ENCODE measurements at regions not wholly inside any gene's neighbourhood (a gene's known extent, or its start where the extent isn't known, plus 50 kb on each side); places are given as distances from the start of the nearest gene placed in this dataset.
"Not testable (repeated sequence)": the region's sequence is repeated elsewhere in the genome, so short reads cannot be mapped to it uniquely, and the experiment has no call there.

GRCh38 chr1:181930187-181930586 is 131.3 kb downstream of the ZNF648 start:
- H3K27ac ChIP-seq (ENCODE audit: low read depth, low read length), result no peak overlapping the region
- no peaks in the 10 kb centered on the region for H3K9me3 ChIP-seq (ENCODE audit: control insufficient read depth, insufficient read depth, low read length)
- no peak overlapping the region for H3K4me2 ChIP-seq (ENCODE audit: low read length)
- no peaks in the 10 kb centered on the region for H3K79me2 ChIP-seq (ENCODE audit: control insufficient read depth, low read length)
- H3K36me3 ChIP-seq (ENCODE audit: control insufficient read depth, low read length), result no peaks in the 10 kb centered on the region
- TF ChIP-seq EZH2phosphoT487 (IDR thresholded peaks at IDR 0.05; ENCODE audit: borderline replicate concordance, low read length) (no peak), CTCF (IDR thresholded peaks at IDR 0.05; ENCODE audit: low read depth, low read length, poor library complexity, severe bottlenecking) (no peak)
- no peaks in the 10 kb centered on the region for H3K9me2 ChIP-seq (replicated peaks; ENCODE audit: control insufficient read depth, low read length)
- H3K4me3 ChIP-seq (ENCODE audit: low read length), result no peak overlapping the region
- no peaks in the 10 kb centered on the region for H3K4me1 ChIP-seq (ENCODE audit: control insufficient read depth, low read length)
- no peaks in the 10 kb centered on the region for H3K27me3 ChIP-seq (ENCODE audit: control insufficient read depth, low read length)
- H3F3A ChIP-seq (ENCODE audit: control insufficient read depth, insufficient read depth), result no peaks in the 10 kb centered on the region
- no peaks in the 10 kb centered on the region for H4K20me1 ChIP-seq (ENCODE audit: control insufficient read depth, insufficient read depth, low read depth, low read length)

DNA sequence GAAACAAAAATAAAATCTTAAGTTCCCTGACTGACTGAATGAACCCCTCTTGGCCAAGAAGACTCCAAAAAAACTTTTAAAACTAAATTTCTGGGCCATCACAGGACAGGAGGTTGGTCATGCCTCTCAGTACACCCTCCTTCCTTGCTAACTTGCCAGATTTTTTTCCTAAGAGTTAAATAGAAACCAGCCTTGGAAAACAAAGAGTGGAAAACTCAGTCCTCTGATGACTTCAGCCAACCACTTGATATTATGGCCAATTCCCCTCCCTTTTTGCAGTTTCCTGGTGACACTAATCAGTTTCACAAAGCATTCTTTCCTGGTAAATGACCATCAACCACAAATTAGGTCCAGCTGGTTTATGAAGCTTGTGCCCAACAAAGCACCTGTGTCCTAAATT is 134.8 kb downstream of the ZNF648 start:
- H3K4me2 ChIP-seq (ENCODE audit: low read length), result no peak overlapping the region
- TF ChIP-seq CTCF (IDR thresholded peaks at IDR 0.05; ENCODE audit: low read depth, low read length, poor library complexity, severe bottlenecking) (no peak), EZH2phosphoT487 (IDR thresholded peaks at IDR 0.05; ENCODE audit: borderline replicate concordance, low read length) (no peak)
- no peaks in the 10 kb centered on the region for H3K9me2 ChIP-seq (replicated peaks; ENCODE audit: control insufficient read depth, low read length)
- no peaks in the 10 kb centered on the region for H3K79me2 ChIP-seq (ENCODE audit: control insufficient read depth, low read length)
- H3K4me3 ChIP-seq (ENCODE audit: low read length), result no peak overlapping the region
- no peaks in the 10 kb centered on the region for H3K9me3 ChIP-seq (ENCODE audit: control insufficient read depth, insufficient read depth, low read length)
- H4K20me1 ChIP-seq (ENCODE audit: control insufficient read depth, insufficient read depth, low read depth, low read length), result no peaks in the 10 kb centered on the region
- H3K36me3 ChIP-seq (ENCODE audit: control insufficient read depth, low read length), result no peaks in the 10 kb centered on the region
- H3F3A ChIP-seq (ENCODE audit: control insufficient read depth, insufficient read depth), result no peaks in the 10 kb centered on the region
- no peaks in the 10 kb centered on the region for H3K27me3 ChIP-seq (ENCODE audit: control insufficient read depth, low read length)
- no peaks in the 10 kb centered on the region for H3K4me1 ChIP-seq (ENCODE audit: control insufficient read depth, low read length)
- no peak overlapping the region for H3K27ac ChIP-seq (ENCODE audit: low read depth, low read length)

- H3F3A ChIP-seq (ENCODE audit: control insufficient read depth, insufficient read depth); H4K20me1 ChIP-seq (ENCODE audit: control insufficient read depth, insufficient read depth, low read depth, low read length); H3K79me2 ChIP-seq (ENCODE audit: control insufficient read depth, low read length); H3K9me3 ChIP-seq (ENCODE audit: control insufficient read depth, insufficient read depth, low read length); H3K27me3 ChIP-seq (ENCODE audit: control insufficient read depth, low read length); H3K4me1 ChIP-seq (ENCODE audit: control insufficient read depth, low read length); H3K4me2 ChIP-seq (ENCODE audit: low read length); H3K4me3 ChIP-seq (ENCODE audit: low read length); H3K36me3 ChIP-seq (ENCODE audit: control insufficient read depth, low read length); H3K27ac ChIP-seq (ENCODE audit: low read depth, low read length); H3K9me2 ChIP-seq (replicated peaks; ENCODE audit: control insufficient read depth, low read length): not testable (repeated sequence)
Observed at GRCh38 chr1:181924034-181924433, 137.5 kb downstream of the ZNF648 start.

- Histone ChIP-seq H3K9me3 (ENCODE audit: control insufficient read depth, insufficient read depth, low read length) (no peaks in the 10 kb centered on the region), H3K9me2 (replicated peaks; ENCODE audit: control insufficient read depth, low read length) (no peaks in the 10 kb centered on the region), H3K36me3 (ENCODE audit: control insufficient read depth, low read length) (no peaks in the 10 kb centered on the region), H4K20me1 (ENCODE audit: control insufficient read depth, insufficient read depth, low read depth, low read length) (no peaks in the 10 kb centered on the region), H3F3A (ENCODE audit: control insufficient read depth, insufficient read depth) (no peaks in the 10 kb centered on the region), H3K4me1 (ENCODE audit: control insufficient read depth, low read length) (no peaks in the 10 kb centered on the region), H3K4me3 (ENCODE audit: low read length) (no peak overlapping the region), H3K4me2 (ENCODE audit: low read length) (no peak overlapping the region), H3K27ac (ENCODE audit: low read depth, low read length) (no peak overlapping the region), H3K79me2 (ENCODE audit: control insufficient read depth, low read length) (no peaks in the 10 kb centered on the region), H3K27me3 (ENCODE audit: control insufficient read depth, low read length) (no peaks in the 10 kb centered on the region)
- TF ChIP-seq CTCF (IDR thresholded peaks at IDR 0.05; ENCODE audit: low read depth, low read length, poor library complexity, severe bottlenecking), result no peak
- no peak for TF ChIP-seq EZH2phosphoT487 (IDR thresholded peaks at IDR 0.05; ENCODE audit: borderline replicate concordance, low read length)
Observed at GRCh38 chr1:181919542-181919941, 142.0 kb downstream of the ZNF648 start.
